ENCODE measurements at regions not wholly inside any gene's neighbourhood (a gene's known extent, or its start where the extent isn't known, plus 50 kb on each side); places are given as distances from the start of the nearest gene placed in this dataset.

- no peak for DNase-seq (ENCODE audit: low spot score)
These were observed 190.6 kb downstream of the MID1IP1 start for GRCh38 chrX:38991656-38992440.

- DNase-seq (ENCODE audit: low spot score) = no peak
These were observed 191.3 kb downstream of the MID1IP1 start for GRCh38 chrX:38992441-38993096.

- no peak for DNase-seq (ENCODE audit: low spot score)
These were observed 192.2 kb downstream of the MID1IP1 start for GRCh38 chrX:38993500-38993899.

GRCh38 chrX:38999099-38999498 is 197.8 kb downstream of the MID1IP1 start:
- DNase-seq (ENCODE audit: low spot score) = no peak

GRCh38 chrX:38999967-39000745 is 198.9 kb downstream of the MID1IP1 start:
- DNase-seq (ENCODE audit: low spot score) = no peak

GRCh38 chrX:39000802-39001201 is 199.5 kb downstream of the MID1IP1 start:
- DNase-seq (ENCODE audit: low spot score) = no peak

- DNase-seq (ENCODE audit: low spot score) = no peak
These were observed 201.2 kb downstream of the MID1IP1 start for GRCh38 chrX:39002466-39002865.

- DNase-seq (ENCODE audit: low spot score) = no peak
These were observed 207.3 kb downstream of the MID1IP1 start for GRCh38 chrX:39008549-39008948.

GRCh38 chrX:39011454-39012221 is 210.4 kb downstream of the MID1IP1 start:
- DNase-seq (ENCODE audit: low spot score) = no peak

GRCh38 chrX:39012621-39013111 is 211.4 kb downstream of the MID1IP1 start:
- DNase-seq (ENCODE audit: low spot score) = no peak

- DNase-seq (ENCODE audit: low spot score) = no peak
These were observed 215.3 kb downstream of the MID1IP1 start for GRCh38 chrX:39016556-39016955.

- no peak for DNase-seq (ENCODE audit: low spot score)
These were observed 215.8 kb downstream of the MID1IP1 start for GRCh38 chrX:39017077-39017476.

- no peak for DNase-seq (ENCODE audit: low spot score)
These were observed 216.5 kb downstream of the MID1IP1 start for GRCh38 chrX:39017716-39018115.

- no peak for DNase-seq (ENCODE audit: low spot score)
These were observed 217.3 kb downstream of the MID1IP1 start for GRCh38 chrX:39018541-39018940.

- no peak for DNase-seq (ENCODE audit: low spot score)
These were observed 217.8 kb downstream of the MID1IP1 start for GRCh38 chrX:39019056-39019455.

- DNase-seq (ENCODE audit: low spot score) = no peak
These were observed 218.9 kb downstream of the MID1IP1 start for GRCh38 chrX:39020051-39020669.

- no peak for DNase-seq (ENCODE audit: low spot score)
These were observed 220.8 kb downstream of the MID1IP1 start for GRCh38 chrX:39022106-39022505.

GRCh38 chrX:39029221-39029620 is 228.0 kb downstream of the MID1IP1 start:
- no peak for DNase-seq (ENCODE audit: low spot score)

- DNase-seq (ENCODE audit: low spot score) = no peak
These were observed 229.4 kb downstream of the MID1IP1 start for GRCh38 chrX:39030636-39031035.

GRCh38 chrX:39039890-39040289 is 238.6 kb downstream of the MID1IP1 start:
- DNase-seq (ENCODE audit: low spot score) = no peak

GRCh38 chrX:39043838-39044550 is 242.7 kb downstream of the MID1IP1 start:
- no peak for DNase-seq (ENCODE audit: low spot score)
